Activated CD4-positive, CD25-positive, alpha-beta regulatory T cell treated with anti-CD3 and anti-CD28 coated beads, Interleukin-2, amount 50 U/mL, for 72 hours (primary cell): ENCODE measurements at regions not wholly inside any gene's neighbourhood (a gene's known extent, or its start where the extent isn't known, plus 50 kb on each side); places are given as distances from the start of the nearest gene placed in this dataset.
"Not testable (repeated sequence)": the region's sequence is repeated elsewhere in the genome, so short reads cannot be mapped to it uniquely, and the experiment has no call there.

Experiments used
- DNase-seq: peaks from one replicate; pipeline ENCODE4 v3.0.0; 2021

DNA sequence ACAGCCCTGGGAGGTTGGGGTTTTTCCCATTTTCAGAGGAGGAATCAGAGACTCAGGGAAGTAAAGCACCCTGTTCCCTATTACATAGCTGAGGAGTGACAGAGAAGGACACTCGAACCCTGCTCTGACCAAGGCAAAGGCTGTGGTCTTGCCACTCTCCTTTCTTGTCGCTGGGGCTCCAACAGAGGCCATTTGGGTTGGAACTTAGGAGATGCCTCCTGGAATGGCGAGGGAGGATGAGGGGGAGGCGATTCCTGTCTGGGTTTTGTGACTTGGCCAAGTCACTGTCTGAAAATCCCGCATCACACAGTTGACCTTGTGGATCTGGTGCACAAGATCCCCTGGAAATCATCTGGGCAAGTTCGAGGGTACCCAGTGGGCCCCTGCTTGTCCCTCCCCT, 64.0 kb upstream of the HAND1 start:
- no peak for DNase-seq

DNA sequence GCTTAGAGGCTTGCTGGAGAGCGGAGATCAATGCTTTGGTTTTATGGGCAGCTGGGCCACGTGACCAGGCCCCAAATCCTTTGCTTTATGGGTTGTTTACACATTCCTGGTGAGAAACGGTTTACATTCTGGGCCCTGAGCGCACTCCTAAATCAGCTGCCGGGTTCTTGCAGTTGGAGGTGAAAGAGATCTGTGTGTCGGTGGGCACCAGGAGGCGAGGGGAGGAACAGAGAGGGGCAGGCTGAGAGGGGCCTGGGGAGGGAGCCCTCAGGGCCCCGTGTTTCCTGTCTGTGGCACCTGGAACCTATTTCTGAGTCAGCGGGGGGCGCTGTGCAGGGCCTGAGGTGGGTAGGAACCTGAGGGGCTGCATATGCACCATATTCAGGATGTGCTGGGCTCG, 63.5 kb upstream of the HAND1 start:
- no peak for DNase-seq

DNA sequence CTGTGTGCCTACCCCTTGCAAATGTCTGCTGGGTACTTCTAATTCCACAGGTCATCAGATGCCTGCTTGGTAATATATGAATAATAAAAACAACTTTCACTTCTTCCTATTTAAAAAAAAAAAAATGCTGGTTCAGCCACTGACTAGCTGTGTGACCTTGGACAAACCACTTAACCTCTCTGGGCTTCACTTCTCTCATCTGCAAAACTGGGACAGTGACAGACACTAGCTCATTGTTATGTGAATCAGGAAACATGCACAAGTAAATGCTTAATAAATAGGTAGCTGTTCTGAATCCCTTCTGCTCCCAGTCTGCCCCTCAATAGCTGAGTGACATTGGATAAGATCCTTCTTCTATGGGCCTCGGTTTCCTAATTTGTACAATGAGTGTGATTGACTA, 62.6 kb upstream of the HAND1 start:
- DNase-seq: no peak

DNA sequence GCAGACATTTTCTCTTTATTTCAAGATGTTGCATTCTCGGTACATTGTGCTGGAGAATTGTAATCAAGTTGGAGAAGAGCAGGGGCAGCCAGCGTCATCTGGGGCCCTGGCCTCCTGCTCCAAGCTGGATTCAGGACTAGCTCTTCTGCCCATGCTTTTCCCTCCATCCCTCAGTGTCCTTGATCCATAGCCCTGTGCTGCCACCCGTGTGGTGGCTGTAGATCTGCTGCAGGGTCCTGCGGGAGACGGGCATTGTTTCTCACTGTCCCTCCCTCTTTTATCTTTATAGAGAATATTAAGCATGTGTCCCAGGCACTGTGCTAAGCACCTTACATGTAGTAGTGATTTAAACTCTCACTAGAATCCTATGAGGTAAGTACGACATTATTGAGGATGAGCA, 60.5 kb upstream of the HAND1 start:
- no peak for DNase-seq

DNA sequence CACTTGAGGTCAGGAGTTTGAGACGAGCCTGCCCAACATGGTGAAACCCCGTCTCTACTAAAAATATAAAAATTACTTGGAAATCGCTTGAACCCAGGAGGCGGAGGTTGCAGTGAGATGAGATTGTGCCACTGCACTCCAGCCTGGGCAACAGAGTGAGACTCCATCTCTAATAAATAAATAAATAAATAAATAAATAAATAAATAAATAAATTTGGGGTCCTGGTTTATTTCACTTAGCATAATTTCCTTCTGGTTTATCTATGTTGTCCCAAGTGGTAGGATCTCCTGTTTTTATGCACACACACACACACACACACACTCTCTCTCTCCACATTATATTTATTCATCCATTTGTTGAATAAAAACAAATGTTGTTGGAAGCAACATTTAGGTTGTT, 58.4 kb upstream of the HAND1 start:
- not testable (repeated sequence) for DNase-seq

GRCh38 chr5:154535535-154535934, 57.5 kb upstream of the HAND1 start:
- no peak for DNase-seq

DNA sequence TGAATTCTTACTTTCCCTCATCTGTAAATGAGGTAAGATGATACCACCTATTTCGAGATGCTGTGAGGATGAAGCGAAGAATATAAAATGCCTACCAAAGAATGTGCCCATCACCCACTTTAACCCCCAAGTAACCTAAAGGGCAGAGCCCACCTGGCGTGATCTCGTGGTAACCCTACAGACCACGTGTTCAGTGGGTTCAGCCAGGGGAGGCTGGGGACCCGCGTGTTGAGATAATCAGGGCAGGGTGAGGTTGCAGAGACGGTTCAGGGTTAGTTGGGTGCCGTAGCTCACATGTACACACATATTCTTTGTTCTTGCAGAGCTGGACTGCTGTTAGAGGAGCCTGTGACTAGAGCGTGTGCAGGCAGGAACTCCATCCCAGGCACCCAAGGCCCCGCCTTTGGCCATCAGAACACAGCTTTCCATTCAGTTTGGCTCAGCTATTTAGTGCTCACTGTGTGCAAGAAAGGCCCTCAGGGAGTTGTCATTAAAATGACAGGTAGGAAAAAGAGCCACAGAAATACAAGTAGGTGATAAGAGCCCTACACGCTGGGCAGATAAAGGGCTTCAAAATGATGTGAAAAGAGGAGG, 56.5 kb upstream of the HAND1 start:
- DNase-seq: no peak

- DNase-seq: no peak
Measured at GRCh38 chr5:154529282-154529681, 51.3 kb upstream of the HAND1 start.

- no peak for DNase-seq
Measured at GRCh38 chr5:154528005-154528594, 50.1 kb upstream of the HAND1 start.
